Transverse colon (tissue), 4 donors: ENCODE measurements at regions not wholly inside any gene's neighbourhood (a gene's known extent, or its start where the extent isn't known, plus 50 kb on each side); places are given as distances from the start of the nearest gene placed in this dataset.

Experiments used
- DNase-seq: peaks from one replicate; pipeline ENCODE4 v3.0.0-alpha.2; 2019
- H3K27ac ChIP-seq, 4 donors: fragments of 200-600 bp; sonication (generic); 2 replicates each; pipeline ENCODE4 v1.5.1; 2016 to 2018; ENCODE audit warnings: inconsistent platforms in 4 of 4
- H3K27me3 ChIP-seq: fragments of 200-600 bp; sonication (generic); 2 replicates; pipeline ENCODE4 v1.5.1; 2017; ENCODE audit warnings: inconsistent platforms
- H3K36me3 ChIP-seq, 4 donors: fragments of 200-600 bp; sonication (generic); 2 replicates each; pipeline ENCODE4 v1.5.1; 2017 to 2019; ENCODE audit warnings: inconsistent platforms in 4 of 4
- H3K4me1 ChIP-seq, 4 donors: fragments of 200-600 bp; sonication (generic); 2 replicates each; pipeline ENCODE4 v1.5.1; 2017 to 2020; ENCODE audit warnings: inconsistent platforms in 4 of 4
- H3K4me3 ChIP-seq, 4 donors: fragments of 200-600 bp; sonication (generic); 1 replicate in 1 of 4; 2 replicates in 3 of 4; pipeline versions ENCODE4 v1.5.1 to v1.6.1; 2017 to 2019; ENCODE audit warnings: inconsistent platforms in 4 of 4
- H3K9me3 ChIP-seq, 2 donors: fragments of 200-600 bp; sonication (generic); 2 replicates each; pipeline ENCODE4 v1.5.1; 2017 to 2019; ENCODE audit warnings: inconsistent platforms in 2 of 2
- CTCF ChIP-seq, 5 experiments: fragments of 200-600 bp in 3 of 5; fragments of 450-650 bp in 2 of 5; sonication (generic) in 3 of 5; IDR thresholded peaks; 1 replicate in 2 of 5; 2 replicates in 3 of 5; pipeline ENCODE4 v1.5.1; 2016 to 2017; ENCODE audit warnings: antibody characterized with exemption in 5 of 5, inconsistent platforms in 3 of 5, mild to moderate bottlenecking in 2 of 5, moderate library complexity in 1 of 5
- EP300 ChIP-seq: sonication (generic); formaldehyde crosslinking; IDR thresholded peaks from one replicate; pipeline ENCODE4 v1.6.1; 2017; ENCODE audit warnings: antibody characterized with exemption, low read depth
- POLR2A ChIP-seq: fragments of 450-650 bp; IDR thresholded peaks from one replicate; pipeline ENCODE4 v1.6.1; 2016; ENCODE audit warnings: antibody characterized with exemption, mild to moderate bottlenecking, moderate library complexity
- POLR2AphosphoS5 ChIP-seq, 3 donors: sonication (generic); formaldehyde crosslinking; IDR thresholded peaks; one replicate each; pipeline ENCODE4 v1.6.1; 2016; ENCODE audit warnings: antibody characterized with exemption in 3 of 3
- WGBS, 2 donors: methylation state at CpG; one replicate each; pipeline ENCODE4 v1.1.5; 2018; ENCODE audit warnings: low coverage in 1 of 2; 5-methylcytosine and 5-hydroxymethylcytosine counted together
- in situ Hi-C, 4 donors: fragments of 200-750 bp; cut with MboI; loops; one replicate each; pipeline versions ENCODE4 v1.15.0 to v1.15.1; 2017; ENCODE audit warnings: low sequenced_read_pairs in 3 of 4, low pct_ligation_motif_present in 1 of 4, low pct_unique_long_range_greater_than_20kb in 1 of 4
- intact Hi-C: fragments of 100-400 bp; cut with DNase I; formaldehyde crosslinking; loops from one replicate; pipeline ENCODE4 v1.15.1; 2023; ENCODE audit warnings: low total_unique reads

- H3K9me3 ChIP-seq = no peaks in the 10 kb centered on the region
- no peak overlapping the region for H3K27ac ChIP-seq
- no peak for TF ChIP-seq POLR2AphosphoS5 (IDR thresholded peaks at IDR 0.05)
- H3K4me1 ChIP-seq = no peaks in the 10 kb centered on the region
- no peak for DNase-seq
- no peaks in the 10 kb centered on the region for H3K36me3 ChIP-seq
- H3K4me3 ChIP-seq = no peak overlapping the region
- H3K27me3 ChIP-seq = no peaks in the 10 kb centered on the region
- WGBS, 2 donors = 89 to 100% methylated on average over 1 to 2 of the region's 2 CpGs
- intact Hi-C loops (no loop called here), in situ Hi-C loops (no loop called here)
These were observed 483.9 kb downstream of the DNAH5 start for GRCh38 chr5:13460587-13460986.

- no peak for DNase-seq
- no peak overlapping the region for H3K4me3 ChIP-seq
- in situ Hi-C loops (no loop called here), intact Hi-C loops (no loop called here)
- no peaks in the 10 kb centered on the region for H3K9me3 ChIP-seq
- TF ChIP-seq POLR2AphosphoS5 (IDR thresholded peaks at IDR 0.05) (no peak), CTCF (IDR thresholded peaks at IDR 0.05) (no peak), POLR2A (no peak), EP300 (no peak)
- no peaks in the 10 kb centered on the region for H3K36me3 ChIP-seq
- no peaks in the 10 kb centered on the region for H3K27me3 ChIP-seq
- no peak overlapping the region for H3K27ac ChIP-seq
- 33 to 86% methylated on average over 1 to 6 of the region's 6 CpGs for WGBS, 2 donors
- H3K4me1 ChIP-seq = no peaks in the 10 kb centered on the region
These were observed 490.4 kb downstream of the DNAH5 start for GRCh38 chr5:13454050-13454449.

- no peaks in the 10 kb centered on the region for H3K36me3 ChIP-seq
- no peak for DNase-seq
- no peaks in the 10 kb centered on the region for H3K4me1 ChIP-seq
- WGBS, 2 donors = 75 to 97% methylated on average over 1 of the region's 1 CpG
- TF ChIP-seq EP300 = no peak
- TF ChIP-seq POLR2AphosphoS5 (IDR thresholded peaks at IDR 0.05) = no peak
- no peak for TF ChIP-seq CTCF (IDR thresholded peaks at IDR 0.05)
- no peak for TF ChIP-seq POLR2A
- H3K27me3 ChIP-seq = no peaks in the 10 kb centered on the region
- H3K4me3 ChIP-seq = no peak overlapping the region
- intact Hi-C loops = no loop called here
- in situ Hi-C loops = no loop called here
- no peaks in the 10 kb centered on the region for H3K9me3 ChIP-seq
- H3K27ac ChIP-seq = no peak overlapping the region
These were observed 495.6 kb downstream of the DNAH5 start for GRCh38 chr5:13448843-13449242.

GRCh38 chr5:13439430-13439829 is 505.1 kb downstream of the DNAH5 start:
- DNase-seq = no peak
- no peak for TF ChIP-seq EP300
- Histone ChIP-seq H3K27ac (no peak overlapping the region), H3K4me3 (no peak overlapping the region), H3K4me1 (no peaks in the 10 kb centered on the region), H3K9me3 (no peaks in the 10 kb centered on the region), H3K36me3 (no peaks in the 10 kb centered on the region), H3K27me3 (no peaks in the 10 kb centered on the region)
- in situ Hi-C loops = no loop called here
- intact Hi-C loops = no loop called here
- WGBS, 2 donors = 44 to 48% methylated on average over 2 of the region's 2 CpGs

GRCh38 chr5:13427827-13428557 is 516.5 kb downstream of the DNAH5 start:
- Histone ChIP-seq H3K27ac (no peak overlapping the region), H3K4me3 (no peak overlapping the region), H3K36me3 (no peaks in the 10 kb centered on the region), H3K4me1 (no peaks in the 10 kb centered on the region), H3K9me3 (no peaks in the 10 kb centered on the region), H3K27me3 (no peaks in the 10 kb centered on the region)
- intact Hi-C loops = no loop called here
- TF ChIP-seq POLR2AphosphoS5 (IDR thresholded peaks at IDR 0.05) (no peak), CTCF (IDR thresholded peaks at IDR 0.05) (no peak), EP300 (no peak), POLR2A (no peak)
- in situ Hi-C loops = no loop called here
- WGBS, 2 donors = 54 to 58% methylated on average over 6 of the region's 6 CpGs
- no peak for DNase-seq
